NT2/D1 (cell line): ENCODE measurements at regions not wholly inside any gene's neighbourhood (a gene's known extent, or its start where the extent isn't known, plus 50 kb on each side); places are given as distances from the start of the nearest gene placed in this dataset.

Experiments used
- SUZ12 ChIP-seq: IDR thresholded peaks from 2 replicates; pipeline ENCODE4 v1.6.1; 2011; ENCODE audit not compliant: insufficient read length, insufficient read depth; ENCODE audit errors: extremely low read depth
- YY1 ChIP-seq: IDR thresholded peaks from 2 replicates; pipeline ENCODE4 v1.6.1; 2011; ENCODE audit not compliant: insufficient read length, insufficient read depth
- ZNF274 ChIP-seq: IDR thresholded peaks from 2 replicates; pipeline ENCODE4 v1.6.1; 2011; ENCODE audit warnings: mild to moderate bottlenecking, low read depth, low read length

DNA sequence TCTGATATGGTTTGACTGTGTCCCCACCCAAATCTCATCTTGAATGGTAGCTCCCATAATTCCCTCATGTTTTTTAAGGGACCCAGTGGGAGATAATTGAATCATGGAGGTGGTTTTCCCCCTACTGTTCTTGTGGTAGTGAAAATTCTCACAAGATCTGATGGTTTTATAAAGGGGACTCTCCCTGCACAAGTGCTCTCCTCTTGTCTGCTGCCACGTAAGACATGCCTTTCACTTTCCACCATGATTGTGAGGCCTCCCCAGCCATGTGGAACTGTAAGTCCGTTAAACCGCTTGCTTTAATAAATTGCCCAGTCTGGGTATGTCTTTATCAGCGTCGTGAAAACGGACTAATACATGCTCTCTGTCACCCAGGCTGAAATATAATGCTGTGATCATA lies 200.9 kb upstream of the SLIT2 start:
- TF ChIP-seq SUZ12 (no peak), YY1 (no peak), ZNF274 (no peak)
